CD4-positive, alpha-beta memory T cell (primary cell): ENCODE measurements at regions not wholly inside any gene's neighbourhood (a gene's known extent, or its start where the extent isn't known, plus 50 kb on each side); places are given as distances from the start of the nearest gene placed in this dataset.

ENCODE experiments used
- CTCF ChIA-PET: fragments of 350-600 bp; sonication (Branson Sonifier 250); formaldehyde crosslinking; loops from one replicate; lab custom pipeline; 2021; ENCODE audit warnings: inconsistent platforms; ENCODE audit not compliant: partially characterized antibody; lab: Charles Lee
- POLR2A ChIA-PET: fragments of 350-600 bp; sonication (Branson Sonifier 250); formaldehyde crosslinking; loops from one replicate; lab custom pipeline; 2021; ENCODE audit not compliant: partially characterized antibody; lab: Charles Lee
- DNase-seq, 5 donors: peaks; one replicate each; pipeline versions ENCODE4 v3.0.0 to v3.0.0-alpha.2; 2020 to 2022; ENCODE audit warnings: mixed read lengths in 1 of 5
- H3K27ac ChIP-seq: one replicate; pipeline ENCODE4 v1.7.0; 2013; ENCODE audit warnings: low read depth, low read length
- H3K27me3 ChIP-seq: 2 replicates; pipeline ENCODE4 v1.7.0; 2013; ENCODE audit warnings: mild to moderate bottlenecking, low read length, moderate library complexity; ENCODE audit not compliant: insufficient read depth
- H3K36me3 ChIP-seq: 2 replicates; pipeline ENCODE4 v1.7.0; 2013; ENCODE audit warnings: mild to moderate bottlenecking, low read length, moderate library complexity; ENCODE audit not compliant: insufficient read depth
- H3K4me1 ChIP-seq: 2 replicates; pipeline ENCODE4 v1.7.0; 2013; ENCODE audit warnings: mild to moderate bottlenecking, low read length, moderate library complexity; ENCODE audit not compliant: insufficient read depth
- H3K4me3 ChIP-seq, 2 donors: one replicate each; pipeline ENCODE4 v1.7.0; 2013; ENCODE audit warnings: low read length in 2 of 2, mild to moderate bottlenecking in 1 of 2
- H3K9me3 ChIP-seq, 2 donors: one replicate each; pipeline ENCODE4 v1.7.0; 2013; ENCODE audit warnings: low read length in 2 of 2, control low read depth in 1 of 2; ENCODE audit not compliant: control insufficient read depth in 1 of 2
- H3K27ac Mint-ChIP-seq, 7 donors: one replicate each; pipeline ENCODE4 v1.8.0; 2020 to 2021; ENCODE audit warnings: mixed read lengths in 7 of 7, mild to moderate bottlenecking in 6 of 7, inconsistent platforms in 3 of 7, moderate library complexity in 3 of 7
- H3K27me3 Mint-ChIP-seq, 2 donors: one replicate each; pipeline ENCODE4 v1.8.0; 2020 to 2021; ENCODE audit warnings: mixed read lengths in 2 of 2
- H3K36me3 Mint-ChIP-seq, 2 donors: one replicate each; pipeline ENCODE4 v1.8.0; 2020 to 2021; ENCODE audit warnings: mixed read lengths in 2 of 2, inconsistent platforms in 1 of 2, mild to moderate bottlenecking in 1 of 2
- H3K4me1 Mint-ChIP-seq, 4 donors: one replicate each; pipeline ENCODE4 v1.8.0; 2020 to 2021; ENCODE audit warnings: mixed read lengths in 4 of 4, mild to moderate bottlenecking in 1 of 4
- H3K4me3 Mint-ChIP-seq, 8 donors: one replicate each; pipeline ENCODE4 v1.8.0; 2020 to 2021; ENCODE audit warnings: mixed read lengths in 8 of 8, mild to moderate bottlenecking in 7 of 8, moderate library complexity in 6 of 8, inconsistent platforms in 3 of 8
- H3K9me3 Mint-ChIP-seq, 8 donors: one replicate each; pipeline ENCODE4 v1.8.0; 2020 to 2021; ENCODE audit warnings: mixed read lengths in 8 of 8, mild to moderate bottlenecking in 5 of 8, inconsistent platforms in 3 of 8, moderate library complexity in 1 of 8
- intact Hi-C: fragments of 100-400 bp; cut with micrococcal nuclease; formaldehyde crosslinking; loops from one replicate; pipeline ENCODE4 v1.15.1; 2023

- Histone ChIP-seq H3K36me3 (no peaks in the 10 kb centered on the region), H3K27ac (no peak overlapping the region), H3K4me1 (peaks cover 3% of the 10 kb centered on the region), H3K27me3 (no peaks in the 10 kb centered on the region), H3K9me3 (no peaks in the 10 kb centered on the region), H3K4me3 (no peak overlapping the region)
- CTCF ChIA-PET, result interaction anchor here (1.2 kb wide), 1 partner anchor 9 kb away, joined by 6 read pairs; no protein-coding TSS in a partner anchor
- peaks cover 0 to 5% (median 2%) of the 10 kb centered on the region in 4 donors for H3K4me1 Mint-ChIP-seq
- H3K27ac Mint-ChIP-seq, result no peak overlapping the region
- DNase-seq, result no peak
- peaks cover 0 to 14% of the 10 kb centered on the region in 2 donors for H3K27me3 Mint-ChIP-seq
- no peaks in the 10 kb centered on the region for H3K36me3 Mint-ChIP-seq
- intact Hi-C loops, result no loop called here
- POLR2A ChIA-PET, result no interaction called here
- no peak overlapping the region for H3K4me3 Mint-ChIP-seq
- no peaks in the 10 kb centered on the region for H3K9me3 Mint-ChIP-seq
Measured at GRCh38 chr1:5505944-5506343, 486.3 kb downstream of the NPHP4 start.

DNA sequence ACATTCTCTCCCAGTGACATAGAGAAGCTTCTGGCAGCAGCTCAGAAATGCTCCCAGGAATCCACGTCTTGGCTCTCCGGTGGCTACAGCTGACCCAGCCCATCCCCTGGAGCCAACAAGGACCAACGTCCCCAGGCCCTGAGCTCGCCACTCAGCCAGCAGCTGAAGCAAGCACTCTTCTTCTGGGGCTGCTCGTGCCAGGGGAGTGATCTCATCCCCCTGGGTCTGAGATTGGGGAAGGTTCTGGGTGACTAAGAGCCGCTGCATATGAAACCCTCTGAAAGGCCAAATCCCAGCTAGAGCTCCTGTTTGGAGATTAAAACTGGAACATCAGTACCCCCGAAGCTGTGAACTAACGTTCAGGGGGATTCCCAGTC, 487.9 kb downstream of the NPHP4 start:
- POLR2A ChIA-PET, result no interaction called here

GRCh38 chr1:5503556-5504363, 488.5 kb downstream of the NPHP4 start:
- H3K27ac ChIP-seq, result no peak overlapping the region
- Mint-ChIP-seq H3K27ac (peak overlapping the region in 1 of 7 donors; percentile 56), H3K36me3 (no peaks in the 10 kb centered on the region), H3K27me3 (peaks cover 0 to 11% of the 10 kb centered on the region in 2 donors), H3K4me3 (no peak overlapping the region), H3K4me1 (no peaks in the 10 kb centered on the region), H3K9me3 (no peaks in the 10 kb centered on the region)
- no peaks in the 10 kb centered on the region for H3K36me3 ChIP-seq
- ChIA-PET POLR2A (no interaction called here), CTCF (interaction anchor here (1.2 to 2.7 kb wide), 4 partner anchors 9 to 242 kb away, joined by 3 to 8 read pairs (median 6); no protein-coding TSS in a partner anchor)
- H3K4me1 ChIP-seq, result no peaks in the 10 kb centered on the region
- H3K9me3 ChIP-seq, result no peaks in the 10 kb centered on the region
- intact Hi-C loops, result no loop called here
- H3K4me3 ChIP-seq, result no peak overlapping the region
- no peak for DNase-seq
- no peaks in the 10 kb centered on the region for H3K27me3 ChIP-seq

More for the DNA sequence above, 487.9 kb downstream of the NPHP4 start:
- Histone ChIP-seq H3K9me3 (no peaks in the 10 kb centered on the region), H3K36me3 (no peaks in the 10 kb centered on the region), H3K27me3 (no peaks in the 10 kb centered on the region), H3K27ac (no peak overlapping the region), H3K4me3 (no peak overlapping the region), H3K4me1 (no peaks in the 10 kb centered on the region)
- no peak for DNase-seq
- CTCF ChIA-PET, result interaction anchor here (1.2 to 2.7 kb wide), 3 partner anchors 9 to 241 kb away, joined by 6 to 8 read pairs (median 7); no protein-coding TSS in a partner anchor
- Mint-ChIP-seq H3K36me3 (no peaks in the 10 kb centered on the region), H3K4me3 (no peak overlapping the region), H3K27me3 (peaks cover 0 to 11% of the 10 kb centered on the region in 2 donors), H3K27ac (no peak overlapping the region), H3K9me3 (no peaks in the 10 kb centered on the region), H3K4me1 (peaks cover 0 to under 1% (median 0%) of the 10 kb centered on the region in 4 donors)
- intact Hi-C loops, result no loop called here

DNA sequence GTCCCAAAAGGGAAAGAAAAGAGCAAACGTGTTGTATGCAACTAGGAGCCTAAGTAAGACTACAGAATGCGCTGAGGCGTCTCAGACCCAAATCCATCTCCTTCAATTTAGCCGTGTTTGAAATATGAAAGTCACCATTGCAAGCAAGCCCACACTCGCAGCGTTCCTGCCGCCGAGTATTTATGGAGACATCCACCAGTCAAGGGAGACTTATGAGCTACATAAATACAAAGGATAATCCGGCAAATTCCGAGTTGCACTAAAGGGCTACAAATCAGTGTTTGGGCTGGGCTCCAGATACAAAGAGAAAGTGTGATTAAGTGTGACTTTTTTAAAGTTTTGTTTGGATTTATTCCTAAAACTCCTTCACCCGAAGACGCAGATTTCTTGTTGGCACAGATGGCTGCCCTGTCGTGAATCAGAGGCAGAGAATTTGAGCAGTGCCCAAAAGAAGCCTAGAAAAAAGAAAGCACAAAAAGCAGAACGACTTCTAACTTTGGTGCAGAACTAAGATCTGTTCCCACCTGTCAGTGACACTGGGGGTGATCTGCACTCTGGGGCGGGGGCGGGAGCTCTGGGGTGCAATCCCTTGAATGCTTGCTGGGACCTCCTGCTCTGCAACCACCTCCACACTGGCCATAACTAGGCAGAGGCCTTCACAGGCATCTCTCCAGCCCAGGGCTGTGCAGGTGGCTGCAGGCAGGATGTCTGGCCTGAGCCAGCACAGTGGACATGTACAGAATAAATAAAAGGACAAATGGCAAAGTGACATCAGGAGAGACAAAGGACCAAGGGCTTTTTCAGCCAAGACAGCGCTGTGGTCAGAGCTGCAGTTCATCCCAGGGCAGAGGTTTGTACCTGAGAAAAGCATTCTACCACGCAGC, 489.7 kb downstream of the NPHP4 start:
- ChIA-PET POLR2A (no interaction called here), CTCF (interaction anchor here (1.5 to 2.7 kb wide), 2 partner anchors 10 to 243 kb away, joined by 3 to 8 read pairs; no protein-coding TSS in a partner anchor)
- H3K9me3 ChIP-seq, result no peaks in the 10 kb centered on the region
- no peak overlapping the region for H3K4me3 ChIP-seq
- intact Hi-C loops, result no loop called here
- no peak for DNase-seq
- H3K36me3 Mint-ChIP-seq, result no peaks in the 10 kb centered on the region
- H3K27me3 Mint-ChIP-seq, result peaks cover 2 to 10% of the 10 kb centered on the region in 2 donors
- H3K27me3 ChIP-seq, result no peaks in the 10 kb centered on the region
- H3K36me3 ChIP-seq, result no peaks in the 10 kb centered on the region
- H3K27ac Mint-ChIP-seq, result no peak overlapping the region
- no peak overlapping the region for H3K4me3 Mint-ChIP-seq
- no peaks in the 10 kb centered on the region for H3K4me1 ChIP-seq
- H3K9me3 Mint-ChIP-seq, result no peaks in the 10 kb centered on the region
- no peaks in the 10 kb centered on the region for H3K4me1 Mint-ChIP-seq
- no peak overlapping the region for H3K27ac ChIP-seq

- H3K36me3 Mint-ChIP-seq, result no peaks in the 10 kb centered on the region
- DNase-seq, result no peak
- H3K4me3 Mint-ChIP-seq, result no peak overlapping the region
- Histone ChIP-seq H3K27me3 (no peaks in the 10 kb centered on the region), H3K36me3 (no peaks in the 10 kb centered on the region), H3K4me1 (no peaks in the 10 kb centered on the region), H3K4me3 (no peak overlapping the region), H3K27ac (no peak overlapping the region), H3K9me3 (no peaks in the 10 kb centered on the region)
- ChIA-PET CTCF (interaction anchor here (0.9 to 1.1 kb wide), 2 partner anchors 10 to 14 kb away, joined by 3 to 8 read pairs; no protein-coding TSS in a partner anchor), POLR2A (no interaction called here)
- no peaks in the 10 kb centered on the region for H3K4me1 Mint-ChIP-seq
- intact Hi-C loops, result no loop called here
- H3K27ac Mint-ChIP-seq, result peak overlapping the region in 1 of 7 donors; percentile 4
- peaks cover 2 to 8% of the 10 kb centered on the region in 2 donors for H3K27me3 Mint-ChIP-seq
- peaks cover 0 to 5% (median 0%) of the 10 kb centered on the region in 8 donors for H3K9me3 Mint-ChIP-seq
Measured at GRCh38 chr1:5501206-5501930, 490.9 kb downstream of the NPHP4 start.

- no peaks in the 10 kb centered on the region for H3K4me1 Mint-ChIP-seq
- CTCF ChIA-PET, result interaction anchor here (0.9 to 1.1 kb wide), 2 partner anchors 11 to 15 kb away, joined by 3 to 8 read pairs; no protein-coding TSS in a partner anchor
- no peak for DNase-seq
- Histone ChIP-seq H3K27me3 (no peaks in the 10 kb centered on the region), H3K27ac (no peak overlapping the region), H3K36me3 (no peaks in the 10 kb centered on the region), H3K4me1 (no peaks in the 10 kb centered on the region), H3K4me3 (no peak overlapping the region), H3K9me3 (no peaks in the 10 kb centered on the region)
- intact Hi-C loops, result no loop called here
- no peak overlapping the region for H3K27ac Mint-ChIP-seq
- POLR2A ChIA-PET, result no interaction called here
- H3K9me3 Mint-ChIP-seq, result peaks cover 0 to 5% (median 0%) of the 10 kb centered on the region in 8 donors
- peaks cover 4 to 8% of the 10 kb centered on the region in 2 donors for H3K27me3 Mint-ChIP-seq
- H3K4me3 Mint-ChIP-seq, result no peak overlapping the region
- H3K36me3 Mint-ChIP-seq, result no peaks in the 10 kb centered on the region
Measured at GRCh38 chr1:5500541-5500940, 491.7 kb downstream of the NPHP4 start.
